ENCODE measurements at regions not wholly inside any gene's neighbourhood (a gene's known extent, or its start where the extent isn't known, plus 50 kb on each side); places are given as distances from the start of the nearest gene placed in this dataset.
"Not testable (repeated sequence)": the region's sequence is repeated elsewhere in the genome, so short reads cannot be mapped to it uniquely, and the experiment has no call there.

- Histone ChIP-seq H3K27ac (ENCODE audit: insufficient read depth in 1 of 2, low read depth in 1 of 2, low read length in 2 of 2, poor library complexity in 1 of 2, severe bottlenecking in 2 of 2) (no peak overlapping the region), H3K4me1 (ENCODE audit: control extremely low read depth in 1 of 4, control insufficient read depth in 4 of 4, insufficient read depth in 4 of 4, low read length in 3 of 4) (no peaks in the 10 kb centered on the region), H3K36me3 (ENCODE audit: control insufficient read depth in 4 of 4, insufficient read depth in 4 of 4, low read length in 3 of 4) (no peaks in the 10 kb centered on the region), H3K27me3 (replicated peaks in 2 of 5; ENCODE audit: control insufficient read depth in 4 of 5, insufficient read depth in 5 of 5, low read length in 4 of 5) (no peaks in the 10 kb centered on the region), H3K4me3 (ENCODE audit: control insufficient read depth in 1 of 7, extremely low read depth in 1 of 7, insufficient read depth in 4 of 7, low read depth in 2 of 7, low read length in 6 of 7) (no peak overlapping the region), H3K9me3 (ENCODE audit: control extremely low read depth in 1 of 5, control insufficient read depth in 4 of 5, insufficient read depth in 2 of 5, low read depth in 1 of 5, low read length in 4 of 5) (no peaks in the 10 kb centered on the region)
- no peak for DNase-seq
- CTCF ChIA-PET: no interaction called here
- 83% methylated on average over 2 of the region's 3 CpGs for WGBS (ENCODE audit: insufficient coverage)
- POLR2A ChIA-PET: no interaction called here
Observed at GRCh38 chr1:224041032-224041431, 72.9 kb upstream of the FBXO28 start.

DNA sequence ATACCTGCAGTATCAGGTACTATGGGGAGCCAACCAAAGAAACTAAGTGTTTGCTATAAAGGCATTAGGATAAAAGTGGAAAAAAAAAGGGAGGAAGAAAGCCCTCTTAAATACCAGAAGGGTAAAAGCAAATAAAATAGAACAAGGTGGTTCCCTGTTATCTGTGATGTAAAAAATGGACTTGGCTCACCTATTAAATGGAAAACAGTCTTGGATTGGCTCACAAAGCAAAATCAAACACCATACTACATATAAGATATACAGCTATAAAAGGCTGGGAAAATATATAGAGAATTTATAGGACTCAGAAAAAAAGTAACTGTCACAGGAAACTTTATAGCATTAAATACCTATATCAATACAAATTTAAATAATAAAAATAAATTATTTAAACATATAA is 73.5 kb upstream of the FBXO28 start:
- H3K27ac ChIP-seq (ENCODE audit: insufficient read depth in 1 of 2, low read depth in 1 of 2, low read length in 2 of 2, poor library complexity in 1 of 2, severe bottlenecking in 2 of 2); DNase-seq; H3K9me3 ChIP-seq (ENCODE audit: control extremely low read depth in 1 of 5, control insufficient read depth in 4 of 5, insufficient read depth in 2 of 5, low read depth in 1 of 5, low read length in 4 of 5); POLR2A ChIA-PET; H3K4me1 ChIP-seq (ENCODE audit: control extremely low read depth in 1 of 4, control insufficient read depth in 4 of 4, insufficient read depth in 4 of 4, low read length in 3 of 4); H3K36me3 ChIP-seq (ENCODE audit: control insufficient read depth in 4 of 4, insufficient read depth in 4 of 4, low read length in 3 of 4); H3K27me3 ChIP-seq (replicated peaks in 2 of 5; ENCODE audit: control insufficient read depth in 4 of 5, insufficient read depth in 5 of 5, low read length in 4 of 5); H3K4me3 ChIP-seq (ENCODE audit: control insufficient read depth in 1 of 7, extremely low read depth in 1 of 7, insufficient read depth in 4 of 7, low read depth in 2 of 7, low read length in 6 of 7); CTCF ChIA-PET: not testable (repeated sequence)

- DNase-seq; H3K9me3 ChIP-seq (ENCODE audit: control extremely low read depth in 1 of 5, control insufficient read depth in 4 of 5, insufficient read depth in 2 of 5, low read depth in 1 of 5, low read length in 4 of 5); H3K27me3 ChIP-seq (replicated peaks in 2 of 5; ENCODE audit: control insufficient read depth in 4 of 5, insufficient read depth in 5 of 5, low read length in 4 of 5); H3K27ac ChIP-seq (ENCODE audit: insufficient read depth in 1 of 2, low read depth in 1 of 2, low read length in 2 of 2, poor library complexity in 1 of 2, severe bottlenecking in 2 of 2); H3K4me1 ChIP-seq (ENCODE audit: control extremely low read depth in 1 of 4, control insufficient read depth in 4 of 4, insufficient read depth in 4 of 4, low read length in 3 of 4); POLR2A ChIA-PET; H3K4me3 ChIP-seq (ENCODE audit: control insufficient read depth in 1 of 7, extremely low read depth in 1 of 7, insufficient read depth in 4 of 7, low read depth in 2 of 7, low read length in 6 of 7); H3K36me3 ChIP-seq (ENCODE audit: control insufficient read depth in 4 of 4, insufficient read depth in 4 of 4, low read length in 3 of 4); CTCF ChIA-PET: not testable (repeated sequence)
- no CpG with 5 or more reads among the region's 6 CpGs for WGBS (ENCODE audit: insufficient coverage)
Observed at GRCh38 chr1:224040006-224040405, 73.9 kb upstream of the FBXO28 start.

- H3K27me3 ChIP-seq (replicated peaks in 2 of 5; ENCODE audit: control insufficient read depth in 4 of 5, insufficient read depth in 5 of 5, low read length in 4 of 5); DNase-seq; H3K4me1 ChIP-seq (ENCODE audit: control extremely low read depth in 1 of 4, control insufficient read depth in 4 of 4, insufficient read depth in 4 of 4, low read length in 3 of 4); H3K9me3 ChIP-seq (ENCODE audit: control extremely low read depth in 1 of 5, control insufficient read depth in 4 of 5, insufficient read depth in 2 of 5, low read depth in 1 of 5, low read length in 4 of 5); H3K36me3 ChIP-seq (ENCODE audit: control insufficient read depth in 4 of 4, insufficient read depth in 4 of 4, low read length in 3 of 4); POLR2A ChIA-PET; H3K4me3 ChIP-seq (ENCODE audit: control insufficient read depth in 1 of 7, extremely low read depth in 1 of 7, insufficient read depth in 4 of 7, low read depth in 2 of 7, low read length in 6 of 7); CTCF ChIA-PET; H3K27ac ChIP-seq (ENCODE audit: insufficient read depth in 1 of 2, low read depth in 1 of 2, low read length in 2 of 2, poor library complexity in 1 of 2, severe bottlenecking in 2 of 2): not testable (repeated sequence)
- WGBS (ENCODE audit: insufficient coverage): no CpG with 5 or more reads among the region's 2 CpGs
Observed at GRCh38 chr1:224038832-224039231, 75.1 kb upstream of the FBXO28 start.

DNA sequence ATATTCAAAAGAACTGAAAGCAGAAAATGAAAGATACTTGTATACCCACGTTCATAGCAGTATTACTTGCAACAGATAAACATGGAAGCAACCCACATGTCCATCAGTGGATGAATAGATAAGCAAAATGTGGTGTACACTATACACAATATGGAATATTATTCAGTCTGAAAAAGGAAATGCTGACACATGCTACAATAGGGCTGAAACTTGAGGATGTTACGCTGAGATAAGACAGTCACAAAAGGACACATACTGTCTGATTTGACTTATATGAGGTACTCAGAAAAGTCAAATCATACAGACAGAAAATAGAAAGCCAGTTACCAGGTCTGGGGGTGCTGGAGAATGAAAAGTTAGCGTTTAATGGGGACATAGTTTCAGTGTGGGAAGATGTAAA is 76.5 kb upstream of the FBXO28 start:
- H3K4me3 ChIP-seq (ENCODE audit: control insufficient read depth in 1 of 7, extremely low read depth in 1 of 7, insufficient read depth in 4 of 7, low read depth in 2 of 7, low read length in 6 of 7); H3K36me3 ChIP-seq (ENCODE audit: control insufficient read depth in 4 of 4, insufficient read depth in 4 of 4, low read length in 3 of 4); H3K4me1 ChIP-seq (ENCODE audit: control extremely low read depth in 1 of 4, control insufficient read depth in 4 of 4, insufficient read depth in 4 of 4, low read length in 3 of 4); DNase-seq; H3K27ac ChIP-seq (ENCODE audit: insufficient read depth in 1 of 2, low read depth in 1 of 2, low read length in 2 of 2, poor library complexity in 1 of 2, severe bottlenecking in 2 of 2); POLR2A ChIA-PET; CTCF ChIA-PET; H3K27me3 ChIP-seq (replicated peaks in 2 of 5; ENCODE audit: control insufficient read depth in 4 of 5, insufficient read depth in 5 of 5, low read length in 4 of 5); H3K9me3 ChIP-seq (ENCODE audit: control extremely low read depth in 1 of 5, control insufficient read depth in 4 of 5, insufficient read depth in 2 of 5, low read depth in 1 of 5, low read length in 4 of 5): not testable (repeated sequence)
- WGBS (ENCODE audit: insufficient coverage): no CpG with 5 or more reads among the region's 3 CpGs

GRCh38 chr1:224032608-224033276 is 81.2 kb upstream of the FBXO28 start:
- WGBS (ENCODE audit: insufficient coverage): no CpG with 5 or more reads among the region's 3 CpGs
- POLR2A ChIA-PET: not testable (repeated sequence)

GRCh38 chr1:224031986-224032385 is 81.9 kb upstream of the FBXO28 start:
- H3K4me3 ChIP-seq (ENCODE audit: control insufficient read depth in 1 of 7, extremely low read depth in 1 of 7, insufficient read depth in 4 of 7, low read depth in 2 of 7, low read length in 6 of 7); H3K27me3 ChIP-seq (replicated peaks in 2 of 5; ENCODE audit: control insufficient read depth in 4 of 5, insufficient read depth in 5 of 5, low read length in 4 of 5); H3K4me1 ChIP-seq (ENCODE audit: control extremely low read depth in 1 of 4, control insufficient read depth in 4 of 4, insufficient read depth in 4 of 4, low read length in 3 of 4); H3K27ac ChIP-seq (ENCODE audit: insufficient read depth in 1 of 2, low read depth in 1 of 2, low read length in 2 of 2, poor library complexity in 1 of 2, severe bottlenecking in 2 of 2); H3K9me3 ChIP-seq (ENCODE audit: control extremely low read depth in 1 of 5, control insufficient read depth in 4 of 5, insufficient read depth in 2 of 5, low read depth in 1 of 5, low read length in 4 of 5); DNase-seq; CTCF ChIA-PET; H3K36me3 ChIP-seq (ENCODE audit: control insufficient read depth in 4 of 4, insufficient read depth in 4 of 4, low read length in 3 of 4); POLR2A ChIA-PET: not testable (repeated sequence)
- no CpG with 5 or more reads among the region's 3 CpGs for WGBS (ENCODE audit: insufficient coverage)

More at GRCh38 chr1:224032608-224033276, 81.2 kb upstream of the FBXO28 start:
- H3K36me3 ChIP-seq (ENCODE audit: control insufficient read depth in 4 of 4, insufficient read depth in 4 of 4, low read length in 3 of 4); H3K9me3 ChIP-seq (ENCODE audit: control extremely low read depth in 1 of 5, control insufficient read depth in 4 of 5, insufficient read depth in 2 of 5, low read depth in 1 of 5, low read length in 4 of 5); H3K4me3 ChIP-seq (ENCODE audit: control insufficient read depth in 1 of 7, extremely low read depth in 1 of 7, insufficient read depth in 4 of 7, low read depth in 2 of 7, low read length in 6 of 7); H3K27ac ChIP-seq (ENCODE audit: insufficient read depth in 1 of 2, low read depth in 1 of 2, low read length in 2 of 2, poor library complexity in 1 of 2, severe bottlenecking in 2 of 2); H3K4me1 ChIP-seq (ENCODE audit: control extremely low read depth in 1 of 4, control insufficient read depth in 4 of 4, insufficient read depth in 4 of 4, low read length in 3 of 4); CTCF ChIA-PET; DNase-seq; H3K27me3 ChIP-seq (replicated peaks in 2 of 5; ENCODE audit: control insufficient read depth in 4 of 5, insufficient read depth in 5 of 5, low read length in 4 of 5): not testable (repeated sequence)
